SK-N-SH (cell line): ENCODE measurements at regions not wholly inside any gene's neighbourhood (a gene's known extent, or its start where the extent isn't known, plus 50 kb on each side); places are given as distances from the start of the nearest gene placed in this dataset.

Source experiments
- CTCF ChIA-PET: fragments of 300-600, 350-600 bp; formaldehyde crosslinking; extraction: SDS; loops from one replicate; lab custom pipeline; 2021; lab: Yijun Ruan, JAX
- POLR2A ChIA-PET: fragments of 350-600 bp; sonication (Branson Sonifier 250); formaldehyde crosslinking; extraction: SDS; loops from one replicate; lab custom pipeline; 2020; ENCODE audit warnings: antibody characterized with exemption, inconsistent platforms; lab: Yijun Ruan, JAX
- DNase-seq: peaks from one replicate; pipeline ENCODE4 v3.0.0; 2012
- H2AFZ ChIP-seq: fragments of 200-600 bp; sonication (generic); 2 replicates; pipeline ENCODE4 v1.8.1; 2016; ENCODE audit warnings: antibody characterized with exemption, mild to moderate bottlenecking, low read depth
- H3F3A ChIP-seq: fragments of 200-600 bp; sonication (generic); replicated peaks from 2 replicates; pipeline ENCODE3; 2016; ENCODE audit warnings: antibody characterized with exemption, mild to moderate bottlenecking; ENCODE audit not compliant: insufficient read depth
- H3K27ac ChIP-seq, 2 experiments: fragments of 200-500 bp in 1 of 2; fragments of 200-600 bp in 1 of 2; sonication (Bioruptor generic) in 1 of 2; sonication (generic), shearing (Covaris generic) in 1 of 2; 2 replicates each; pipeline versions ENCODE4 v1.5.1 to v1.6.1; 2014 to 2016; ENCODE audit warnings: low read depth in 2 of 2, inconsistent platforms in 1 of 2, low read length in 1 of 2, mild to moderate bottlenecking in 1 of 2, mixed read lengths in 1 of 2
- H3K27me3 ChIP-seq: fragments of 200-600 bp; sonication (generic), shearing (Covaris generic); 2 replicates; pipeline ENCODE4 v1.6.1; 2016; ENCODE audit warnings: mixed run types; ENCODE audit not compliant: insufficient read depth
- H3K36me3 ChIP-seq, 2 experiments: fragments of 200-500 bp in 1 of 2; fragments of 200-600 bp in 1 of 2; sonication (Bioruptor generic) in 1 of 2; sonication (generic) in 1 of 2; replicated peaks in 1 of 2; 2 replicates each; pipeline versions ENCODE3 to v1.5.1; 2014 to 2016; ENCODE audit warnings: low read length in 1 of 2, mild to moderate bottlenecking in 1 of 2; ENCODE audit not compliant: insufficient read depth in 2 of 2, control insufficient read depth in 1 of 2
- H3K4me1 ChIP-seq, 2 experiments: fragments of 200-500 bp in 1 of 2; fragments of 200-600 bp in 1 of 2; sonication (Bioruptor generic) in 1 of 2; sonication (generic), shearing (Covaris generic) in 1 of 2; 2 replicates each; pipeline versions ENCODE4 v1.5.1 to v1.6.1; 2014 to 2016; ENCODE audit warnings: low read depth in 1 of 2, low read length in 1 of 2, mixed run types in 1 of 2; ENCODE audit not compliant: insufficient read depth in 2 of 2, control insufficient read depth in 1 of 2
- H3K4me2 ChIP-seq: fragments of 200-600 bp; sonication (generic), shearing (Covaris generic); 2 replicates; pipeline ENCODE4 v1.6.1; 2017; ENCODE audit warnings: mixed run types
- H3K4me3 ChIP-seq, 2 experiments: fragments of 200-500 bp in 1 of 2; fragments of 200-600 bp in 1 of 2; sonication (Bioruptor generic) in 1 of 2; sonication (generic), shearing (Covaris generic) in 1 of 2; 2 replicates each; pipeline versions ENCODE4 v1.5.1 to v1.8.1; 2014 to 2016; ENCODE audit warnings: low read depth in 2 of 2, inconsistent platforms in 1 of 2, low read length in 1 of 2, mild to moderate bottlenecking in 1 of 2, mixed read lengths in 1 of 2, moderate library complexity in 1 of 2
- H3K79me2 ChIP-seq: fragments of 200-600 bp; sonication (generic); 2 replicates; pipeline ENCODE4 v1.8.1; 2017; ENCODE audit warnings: mild to moderate bottlenecking; ENCODE audit not compliant: insufficient read depth
- H3K9ac ChIP-seq: fragments of 200-600 bp; sonication (generic); 2 replicates; pipeline ENCODE4 v1.6.1; 2017; ENCODE audit warnings: mixed run types
- H3K9me2 ChIP-seq: fragments of 200-600 bp; sonication (generic); 2 replicates; pipeline ENCODE4 v1.6.1; 2017; ENCODE audit warnings: mixed run types
- H3K9me3 ChIP-seq: fragments of 200-600 bp; sonication (generic); 2 replicates; pipeline ENCODE4 v1.6.1; 2017; ENCODE audit warnings: mixed run types, mild to moderate bottlenecking, moderate library complexity
- H4K20me1 ChIP-seq: fragments of 200-600 bp; sonication (generic); 2 replicates; pipeline ENCODE4 v1.6.1; 2017; ENCODE audit warnings: mild to moderate bottlenecking, mixed run types; ENCODE audit not compliant: insufficient read depth
- EZH2phosphoT487 ChIP-seq: fragments of 200-600 bp; sonication (generic); IDR thresholded peaks from 2 replicates; pipeline ENCODE4 v1.6.1; 2017; ENCODE audit warnings: low read depth, mixed run types, mild to moderate bottlenecking, antibody characterized with exemption, moderate library complexity, borderline replicate concordance
- FOXJ3 ChIP-seq: sonication (generic); formaldehyde crosslinking; IDR thresholded peaks from 2 replicates; pipeline ENCODE4 v1.5.1; 2020; ENCODE audit warnings: mild to moderate bottlenecking, missing genetic modification reagents
- FOXM1 ChIP-seq: IDR thresholded peaks from 2 replicates; pipeline ENCODE4 v1.4.0; 2012; ENCODE audit warnings: low read depth, mild to moderate bottlenecking
- GABPA ChIP-seq: IDR thresholded peaks from 2 replicates; pipeline ENCODE4 v1.4.0; 2012; ENCODE audit warnings: low read depth, mild to moderate bottlenecking
- MEF2A ChIP-seq: IDR thresholded peaks from 2 replicates; pipeline ENCODE4 v1.4.0; 2012; ENCODE audit warnings: low read depth, borderline replicate concordance
- NFIC ChIP-seq: IDR thresholded peaks from 2 replicates; pipeline ENCODE4 v1.4.0; 2012; ENCODE audit warnings: borderline replicate concordance
- POLR2AphosphoS5 ChIP-seq: IDR thresholded peaks from 2 replicates; pipeline ENCODE4 v1.6.1; 2012; ENCODE audit warnings: low read depth, low read length
- RAD21 ChIP-seq: IDR thresholded peaks from 2 replicates; pipeline ENCODE4 v1.6.1; 2012; ENCODE audit warnings: mild to moderate bottlenecking, low read length
- RCOR1 ChIP-seq: fragments of 150-350 bp; IDR thresholded peaks from 2 replicates; pipeline ENCODE4 v1.6.1; 2017; ENCODE audit warnings: antibody characterized with exemption, low read length
- SMC3 ChIP-seq: IDR thresholded peaks from 2 replicates; pipeline ENCODE4 v1.6.1; 2012; ENCODE audit warnings: low read depth, low read length, improper control_type of control experiment
- TEAD4 ChIP-seq: IDR thresholded peaks from 2 replicates; pipeline ENCODE4 v1.4.0; 2012; ENCODE audit warnings: mild to moderate bottlenecking, borderline replicate concordance; ENCODE audit not compliant: insufficient read depth
- YY1 ChIP-seq: IDR thresholded peaks from 2 replicates; pipeline ENCODE4 v1.4.0; 2012; ENCODE audit warnings: low read depth, mild to moderate bottlenecking
- WGBS: methylation state at CpG from one replicate; pipeline ENCODE4 v1.1.6; 2017; ENCODE audit warnings: low lambda C conversion rate; 5-methylcytosine and 5-hydroxymethylcytosine counted together
- TF ChIP-seq, protein P1 (sequence below): fragments of 150-350 bp; IDR thresholded peaks from 2 replicates; pipeline ENCODE4 v1.6.1; 2017; ENCODE audit warnings: antibody characterized with exemption, low read length, low read depth, borderline replicate concordance
- TF ChIP-seq, protein P2 (sequence below): IDR thresholded peaks from 2 replicates; pipeline ENCODE4; 2012
- TF ChIP-seq, protein P3 (sequence below): IDR thresholded peaks from 2 replicates; pipeline ENCODE4 v1.6.1; 2012; ENCODE audit warnings: mild to moderate bottlenecking, low read depth, low read length, moderate library complexity

DNA sequence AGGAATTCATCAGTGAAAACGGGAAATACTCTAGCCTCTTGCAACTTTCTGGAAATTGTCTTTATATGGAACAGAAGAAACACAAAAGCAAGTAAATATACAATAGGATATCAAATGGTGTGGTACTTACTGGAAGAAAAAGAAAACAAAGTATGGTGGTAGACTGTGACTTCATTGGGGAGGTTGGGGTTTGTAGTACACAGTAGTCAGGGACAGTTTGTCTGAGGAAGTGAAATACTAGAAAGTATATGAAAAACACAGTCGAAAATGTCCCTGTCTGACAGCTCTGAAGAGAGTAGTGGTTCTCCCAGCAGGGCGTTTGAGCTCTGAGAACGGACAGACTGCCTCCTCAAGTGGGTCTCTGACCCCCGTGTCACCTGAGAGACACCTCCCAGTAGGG lies 390.0 kb upstream of the NWD2 start:
- no peak overlapping the region for H3K27ac ChIP-seq
- TF ChIP-seq YY1 (no peak), FOXJ3 (CRISPR knock-in tag) (no peak), NFIC (no peak), EZH2phosphoT487 (no peak), POLR2AphosphoS5 (no peak), GABPA (no peak)
- TF ChIP-seq, protein P1, sequence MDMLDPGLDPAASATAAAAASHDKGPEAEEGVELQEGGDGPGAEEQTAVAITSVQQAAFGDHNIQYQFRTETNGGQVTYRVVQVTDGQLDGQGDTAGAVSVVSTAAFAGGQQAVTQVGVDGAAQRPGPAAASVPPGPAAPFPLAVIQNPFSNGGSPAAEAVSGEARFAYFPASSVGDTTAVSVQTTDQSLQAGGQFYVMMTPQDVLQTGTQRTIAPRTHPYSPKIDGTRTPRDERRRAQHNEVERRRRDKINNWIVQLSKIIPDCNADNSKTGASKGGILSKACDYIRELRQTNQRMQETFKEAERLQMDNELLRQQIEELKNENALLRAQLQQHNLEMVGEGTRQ: no peak
- TF ChIP-seq, all 33 proteins: peak for 0
- no peak overlapping the region for H2AFZ ChIP-seq
- no peaks in the 10 kb centered on the region for H3K4me1 ChIP-seq
- no peak overlapping the region for H3K4me3 ChIP-seq
- no peak overlapping the region for H3K9ac ChIP-seq
- no peaks in the 10 kb centered on the region for H3F3A ChIP-seq
- no peak for DNase-seq
- no peaks in the 10 kb centered on the region for H4K20me1 ChIP-seq
- H3K36me3 ChIP-seq: no peaks in the 10 kb centered on the region
- ChIA-PET POLR2A (no interaction called here), CTCF (no interaction called here)
- H3K9me3 ChIP-seq: no peaks in the 10 kb centered on the region
- WGBS: 0% methylated on average over 5 of the region's 5 CpGs
- H3K4me2 ChIP-seq: no peak overlapping the region
- H3K9me2 ChIP-seq: no peaks in the 10 kb centered on the region
- H3K79me2 ChIP-seq: no peaks in the 10 kb centered on the region
- H3K27me3 ChIP-seq: no peaks in the 10 kb centered on the region; the same call in 1 of the 2 replicates

DNA sequence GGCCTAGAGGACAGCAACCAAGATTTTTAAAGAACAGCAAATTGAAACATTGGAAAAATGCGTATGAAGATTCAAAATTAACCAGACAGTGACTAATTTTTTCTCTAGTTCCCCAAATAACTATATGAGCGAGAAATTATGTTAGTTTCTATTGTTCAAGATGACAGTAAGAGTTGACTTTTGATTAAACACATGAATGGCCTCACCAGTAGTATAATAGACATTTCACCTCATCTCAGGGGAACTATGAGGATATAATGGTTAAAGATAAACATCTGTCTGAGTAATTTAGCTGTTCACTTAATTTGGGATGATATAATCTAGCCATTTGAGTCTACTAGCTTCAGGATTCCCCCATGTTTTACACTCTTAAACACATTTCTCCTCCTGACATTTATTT lies 380.9 kb upstream of the NWD2 start:
- no peaks in the 10 kb centered on the region for H3K27me3 ChIP-seq
- DNase-seq: no peak
- H3K36me3 ChIP-seq: no peaks in the 10 kb centered on the region
- H3K27ac ChIP-seq: no peak overlapping the region
- TF ChIP-seq, protein P2, sequence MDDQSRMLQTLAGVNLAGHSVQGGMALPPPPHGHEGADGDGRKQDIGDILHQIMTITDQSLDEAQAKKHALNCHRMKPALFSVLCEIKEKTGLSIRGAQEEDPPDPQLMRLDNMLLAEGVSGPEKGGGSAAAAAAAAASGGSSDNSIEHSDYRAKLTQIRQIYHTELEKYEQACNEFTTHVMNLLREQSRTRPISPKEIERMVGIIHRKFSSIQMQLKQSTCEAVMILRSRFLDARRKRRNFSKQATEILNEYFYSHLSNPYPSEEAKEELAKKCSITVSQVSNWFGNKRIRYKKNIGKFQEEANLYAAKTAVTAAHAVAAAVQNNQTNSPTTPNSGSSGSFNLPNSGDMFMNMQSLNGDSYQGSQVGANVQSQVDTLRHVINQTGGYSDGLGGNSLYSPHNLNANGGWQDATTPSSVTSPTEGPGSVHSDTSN: no peak
- TF ChIP-seq MEF2A: no peak
- no peaks in the 10 kb centered on the region for H3K79me2 ChIP-seq
- no peaks in the 10 kb centered on the region for H4K20me1 ChIP-seq
- POLR2A ChIA-PET: no interaction called here
- WGBS: 2% methylated on average over 2 of the region's 2 CpGs
- no peaks in the 10 kb centered on the region for H3K9me3 ChIP-seq
- no peak overlapping the region for H3K9ac ChIP-seq
- H2AFZ ChIP-seq: no peak overlapping the region
- H3K4me3 ChIP-seq: no peak overlapping the region
- H3K9me2 ChIP-seq: no peaks in the 10 kb centered on the region
- H3K4me2 ChIP-seq: no peak overlapping the region
- no peaks in the 10 kb centered on the region for H3F3A ChIP-seq
- CTCF ChIA-PET: no interaction called here
- no peaks in the 10 kb centered on the region for H3K4me1 ChIP-seq

DNA sequence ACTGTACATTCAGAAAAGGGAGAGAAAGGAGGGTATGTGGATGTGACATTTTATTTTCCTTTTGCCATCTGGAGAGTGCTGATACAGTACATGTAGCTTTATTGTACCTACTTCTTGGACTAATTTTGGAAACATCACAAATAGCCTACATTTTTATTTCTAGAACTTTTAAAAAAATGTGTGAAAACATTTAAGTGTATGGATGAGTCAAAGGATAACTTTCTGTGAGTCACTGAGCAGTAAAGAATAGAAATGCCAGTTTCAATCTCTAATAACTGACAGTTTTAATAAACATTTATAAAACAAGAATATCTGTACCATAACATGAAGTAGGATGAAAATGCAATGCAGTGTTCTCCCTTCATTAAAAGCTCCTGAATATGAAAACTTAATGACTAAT lies 374.4 kb upstream of the NWD2 start:
- Histone ChIP-seq H3K27me3 (no peaks in the 10 kb centered on the region), H2AFZ (no peak overlapping the region), H3K27ac (no peak overlapping the region), H3K4me1 (no peaks in the 10 kb centered on the region), H3K4me2 (no peak overlapping the region), H4K20me1 (no peaks in the 10 kb centered on the region), H3K9me2 (no peaks in the 10 kb centered on the region), H3K79me2 (no peaks in the 10 kb centered on the region), H3K9ac (no peak overlapping the region), H3F3A (no peaks in the 10 kb centered on the region), H3K36me3 (no peaks in the 10 kb centered on the region)
- CTCF ChIA-PET: interaction anchor here (1.7 kb wide), 1 partner anchor 8 kb away, joined by 5 read pairs; no protein-coding TSS in a partner anchor
- TF ChIP-seq YY1 (no peak), SMC3 (no peak), FOXM1 (no peak), MEF2A (no peak), RAD21 (no peak), TEAD4 (no peak), RCOR1 (no peak)
- TF ChIP-seq, protein P3, sequence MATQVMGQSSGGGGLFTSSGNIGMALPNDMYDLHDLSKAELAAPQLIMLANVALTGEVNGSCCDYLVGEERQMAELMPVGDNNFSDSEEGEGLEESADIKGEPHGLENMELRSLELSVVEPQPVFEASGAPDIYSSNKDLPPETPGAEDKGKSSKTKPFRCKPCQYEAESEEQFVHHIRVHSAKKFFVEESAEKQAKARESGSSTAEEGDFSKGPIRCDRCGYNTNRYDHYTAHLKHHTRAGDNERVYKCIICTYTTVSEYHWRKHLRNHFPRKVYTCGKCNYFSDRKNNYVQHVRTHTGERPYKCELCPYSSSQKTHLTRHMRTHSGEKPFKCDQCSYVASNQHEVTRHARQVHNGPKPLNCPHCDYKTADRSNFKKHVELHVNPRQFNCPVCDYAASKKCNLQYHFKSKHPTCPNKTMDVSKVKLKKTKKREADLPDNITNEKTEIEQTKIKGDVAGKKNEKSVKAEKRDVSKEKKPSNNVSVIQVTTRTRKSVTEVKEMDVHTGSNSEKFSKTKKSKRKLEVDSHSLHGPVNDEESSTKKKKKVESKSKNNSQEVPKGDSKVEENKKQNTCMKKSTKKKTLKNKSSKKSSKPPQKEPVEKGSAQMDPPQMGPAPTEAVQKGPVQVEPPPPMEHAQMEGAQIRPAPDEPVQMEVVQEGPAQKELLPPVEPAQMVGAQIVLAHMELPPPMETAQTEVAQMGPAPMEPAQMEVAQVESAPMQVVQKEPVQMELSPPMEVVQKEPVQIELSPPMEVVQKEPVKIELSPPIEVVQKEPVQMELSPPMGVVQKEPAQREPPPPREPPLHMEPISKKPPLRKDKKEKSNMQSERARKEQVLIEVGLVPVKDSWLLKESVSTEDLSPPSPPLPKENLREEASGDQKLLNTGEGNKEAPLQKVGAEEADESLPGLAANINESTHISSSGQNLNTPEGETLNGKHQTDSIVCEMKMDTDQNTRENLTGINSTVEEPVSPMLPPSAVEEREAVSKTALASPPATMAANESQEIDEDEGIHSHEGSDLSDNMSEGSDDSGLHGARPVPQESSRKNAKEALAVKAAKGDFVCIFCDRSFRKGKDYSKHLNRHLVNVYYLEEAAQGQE: no peak
- TF ChIP-seq, all 33 proteins: peak for 0
- Histone ChIP-seq H3K9me3 (no peaks in the 10 kb centered on the region), H3K4me3 (no peak overlapping the region)
- POLR2A ChIA-PET: no interaction called here
- no peak for DNase-seq
